ENCODE measurements at regions not wholly inside any gene's neighbourhood (a gene's known extent, or its start where the extent isn't known, plus 50 kb on each side); places are given as distances from the start of the nearest gene placed in this dataset.

DNA sequence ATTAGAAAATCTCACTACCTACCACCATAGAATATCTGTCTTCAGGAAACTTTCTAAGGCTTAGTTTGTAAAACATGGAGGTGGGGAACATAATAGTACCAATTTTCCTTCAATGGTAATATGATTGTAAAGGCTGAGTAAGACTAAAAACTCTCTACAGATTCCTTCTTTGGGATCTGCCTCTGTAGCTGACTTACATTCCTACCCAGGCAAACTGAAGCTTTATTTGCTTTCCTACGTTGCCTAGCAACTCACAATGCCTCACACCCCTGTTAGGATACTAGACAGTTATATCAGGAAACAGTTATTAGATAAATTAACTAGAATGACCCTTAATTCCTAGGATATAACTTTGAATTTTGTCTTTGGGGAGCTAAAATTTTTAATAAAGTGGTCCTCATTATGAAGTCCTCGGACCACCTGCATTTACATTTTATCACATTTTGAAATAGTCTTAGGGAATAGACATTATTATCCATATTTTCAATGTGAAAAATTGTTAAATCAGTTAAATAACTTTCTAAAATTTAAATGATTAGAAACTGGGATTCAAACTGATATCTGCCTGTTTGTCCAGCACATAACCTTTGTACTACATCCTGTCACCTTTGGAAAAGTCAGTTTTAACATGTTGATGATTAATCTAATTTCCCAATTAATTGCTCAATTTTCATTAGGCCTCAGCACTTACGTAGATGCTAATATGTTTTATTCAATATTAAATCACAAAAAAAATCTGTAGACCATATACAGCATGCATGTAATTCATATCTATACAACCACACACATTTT is 591.4 kb downstream of the RNF144B start:
- H3K4me3 Mint-ChIP-seq, result no peak overlapping the region
- H3K4me1 Mint-ChIP-seq, result no peaks in the 10 kb centered on the region
- no peak overlapping the region for H3K27ac Mint-ChIP-seq
- DNase-seq (ENCODE audit: low spot score in 2 of 2) (no peak), ATAC-seq (no peak)
- H3K9me3 Mint-ChIP-seq, result peaks cover 15% of the 10 kb centered on the region
- no peaks in the 10 kb centered on the region for H3K36me3 Mint-ChIP-seq

GRCh38 chr6:18985061-18985460 is 597.9 kb downstream of the RNF144B start:
- Mint-ChIP-seq H3K9me3 (peaks cover 8% of the 10 kb centered on the region), H3K36me3 (no peaks in the 10 kb centered on the region), H3K4me1 (no peaks in the 10 kb centered on the region), H3K4me3 (no peak overlapping the region), H3K27ac (no peak overlapping the region)
- ATAC-seq (no peak), DNase-seq (ENCODE audit: low spot score in 2 of 2) (no peak)

- Mint-ChIP-seq H3K4me1 (no peaks in the 10 kb centered on the region), H3K36me3 (no peaks in the 10 kb centered on the region), H3K9me3 (peaks cover 8% of the 10 kb centered on the region), H3K4me3 (no peak overlapping the region), H3K27ac (no peak overlapping the region)
- DNase-seq (ENCODE audit: low spot score in 2 of 2), result no peak
- no peak for ATAC-seq
These were observed 598.8 kb downstream of the RNF144B start for GRCh38 chr6:18985996-18986395.

GRCh38 chr6:18988636-18989035 is 601.5 kb downstream of the RNF144B start:
- H3K4me3 Mint-ChIP-seq, result no peak overlapping the region
- H3K9me3 Mint-ChIP-seq, result peaks cover 2% of the 10 kb centered on the region
- H3K4me1 Mint-ChIP-seq, result no peaks in the 10 kb centered on the region
- ATAC-seq (no peak), DNase-seq (ENCODE audit: low spot score in 2 of 2) (no peak)
- H3K36me3 Mint-ChIP-seq, result no peaks in the 10 kb centered on the region
- H3K27ac Mint-ChIP-seq, result no peak overlapping the region

DNA sequence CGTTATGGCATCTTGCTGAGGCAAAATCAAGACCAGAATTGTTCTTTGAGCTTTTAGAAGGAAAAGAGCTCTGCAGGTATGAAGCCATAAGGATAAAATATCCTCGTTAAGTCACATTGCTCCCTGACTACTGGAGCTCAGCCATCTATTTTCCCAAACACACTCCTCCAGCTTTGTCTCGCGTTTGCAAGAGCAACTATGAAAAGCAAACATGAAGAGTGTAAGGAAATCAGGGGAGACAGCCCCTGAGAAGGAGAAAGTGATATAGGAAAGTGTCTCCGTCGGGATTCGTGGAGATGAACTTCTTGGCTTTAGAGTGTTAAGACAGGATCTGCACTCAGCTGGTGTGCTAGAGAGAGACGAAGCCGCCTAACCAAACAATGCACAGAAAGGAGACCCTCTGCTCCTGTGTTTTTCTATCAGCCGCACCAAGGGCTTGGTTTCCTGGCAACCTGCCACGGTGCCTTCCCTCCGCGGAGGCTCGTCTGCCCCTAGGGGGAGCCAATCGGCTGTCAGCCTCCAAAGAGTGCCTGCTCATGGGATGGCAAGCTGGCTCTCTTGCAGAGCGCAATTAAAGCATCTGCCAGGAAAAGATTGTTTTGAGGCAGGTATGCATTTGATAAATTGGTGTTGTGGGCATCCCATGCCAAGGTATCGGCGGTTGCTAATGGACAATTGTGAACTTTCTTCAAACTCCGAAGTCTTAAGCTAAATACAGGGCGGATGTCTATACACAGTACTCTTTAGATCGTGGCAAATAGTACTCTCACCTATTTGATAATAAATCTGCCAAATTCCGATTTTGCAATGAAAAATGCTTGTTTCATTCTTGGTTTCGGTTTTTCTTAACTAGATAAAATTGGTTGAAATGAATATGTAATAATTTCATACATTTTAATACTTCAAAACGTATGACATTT is 603.2 kb downstream of the RNF144B start:
- Mint-ChIP-seq H3K4me3 (no peak overlapping the region), H3K36me3 (no peaks in the 10 kb centered on the region), H3K9me3 (peaks cover 2% of the 10 kb centered on the region), H3K27ac (no peak overlapping the region), H3K4me1 (no peaks in the 10 kb centered on the region)
- DNase-seq (ENCODE audit: low spot score in 2 of 2) (peak; percentile 3 to 52), ATAC-seq (peak; percentile 36)

- peaks cover 13% of the 10 kb centered on the region for H3K9me3 Mint-ChIP-seq
- H3K4me3 Mint-ChIP-seq, result no peak overlapping the region
- DNase-seq (ENCODE audit: low spot score in 2 of 2), result no peak
- no peaks in the 10 kb centered on the region for H3K4me1 Mint-ChIP-seq
- no peak overlapping the region for H3K27ac Mint-ChIP-seq
- peak; percentile 42 for ATAC-seq
- no peaks in the 10 kb centered on the region for H3K36me3 Mint-ChIP-seq
These were observed 610.3 kb downstream of the RNF144B start for GRCh38 chr6:18997375-18997826.

- H3K27ac Mint-ChIP-seq, result no peak overlapping the region
- DNase-seq (ENCODE audit: low spot score in 2 of 2), result no peak
- no peaks in the 10 kb centered on the region for H3K36me3 Mint-ChIP-seq
- H3K4me3 Mint-ChIP-seq, result no peak overlapping the region
- ATAC-seq, result no peak
- H3K4me1 Mint-ChIP-seq, result no peaks in the 10 kb centered on the region
- H3K9me3 Mint-ChIP-seq, result peaks cover 12% of the 10 kb centered on the region
These were observed 615.9 kb downstream of the RNF144B start for GRCh38 chr6:19002976-19003560.

GRCh38 chr6:19004176-19004575 is 617.0 kb downstream of the RNF144B start:
- ATAC-seq (no peak), DNase-seq (ENCODE audit: low spot score in 2 of 2) (no peak)
- Mint-ChIP-seq H3K27ac (no peak overlapping the region), H3K9me3 (peaks cover 8% of the 10 kb centered on the region), H3K36me3 (no peaks in the 10 kb centered on the region), H3K4me1 (no peaks in the 10 kb centered on the region), H3K4me3 (no peak overlapping the region)

GRCh38 chr6:19009769-19010168 is 622.6 kb downstream of the RNF144B start:
- Mint-ChIP-seq H3K9me3 (peaks cover 12% of the 10 kb centered on the region), H3K27ac (no peak overlapping the region), H3K4me3 (no peak overlapping the region), H3K36me3 (no peaks in the 10 kb centered on the region), H3K4me1 (no peaks in the 10 kb centered on the region)
- no peak for ATAC-seq
- DNase-seq (ENCODE audit: low spot score in 2 of 2), result no peak

- no peak overlapping the region for H3K4me3 Mint-ChIP-seq
- no peaks in the 10 kb centered on the region for H3K36me3 Mint-ChIP-seq
- no peak overlapping the region for H3K27ac Mint-ChIP-seq
- ATAC-seq, result no peak
- H3K9me3 Mint-ChIP-seq, result peaks cover 8% of the 10 kb centered on the region
- no peak for DNase-seq (ENCODE audit: low spot score in 2 of 2)
- H3K4me1 Mint-ChIP-seq, result no peaks in the 10 kb centered on the region
These were observed 626.0 kb downstream of the RNF144B start for GRCh38 chr6:19013026-19013705.

GRCh38 chr6:19024737-19025136 is 637.6 kb downstream of the RNF144B start:
- DNase-seq (ENCODE audit: low spot score in 2 of 2), result no peak
- no peaks in the 10 kb centered on the region for H3K36me3 Mint-ChIP-seq
- no peak for ATAC-seq
- no peak overlapping the region for H3K4me3 Mint-ChIP-seq
- no peak overlapping the region for H3K27ac Mint-ChIP-seq
- no peaks in the 10 kb centered on the region for H3K4me1 Mint-ChIP-seq
- H3K9me3 Mint-ChIP-seq, result peaks cover 8% of the 10 kb centered on the region

GRCh38 chr6:19028201-19028600 is 641.1 kb downstream of the RNF144B start:
- no peak for DNase-seq (ENCODE audit: low spot score in 2 of 2)
- H3K27ac Mint-ChIP-seq, result no peak overlapping the region
- no peaks in the 10 kb centered on the region for H3K36me3 Mint-ChIP-seq
- H3K4me1 Mint-ChIP-seq, result no peaks in the 10 kb centered on the region
- H3K9me3 Mint-ChIP-seq, result peaks cover 14% of the 10 kb centered on the region
- ATAC-seq, result no peak
- H3K4me3 Mint-ChIP-seq, result no peak overlapping the region

GRCh38 chr6:19032591-19033295 is 645.6 kb downstream of the RNF144B start:
- DNase-seq (ENCODE audit: low spot score in 2 of 2) (no peak), ATAC-seq (no peak)
- H3K4me1 Mint-ChIP-seq, result no peaks in the 10 kb centered on the region
- peaks cover 18% of the 10 kb centered on the region for H3K9me3 Mint-ChIP-seq
- H3K27ac Mint-ChIP-seq, result no peak overlapping the region
- H3K36me3 Mint-ChIP-seq, result no peaks in the 10 kb centered on the region
- H3K4me3 Mint-ChIP-seq, result no peak overlapping the region

GRCh38 chr6:19033683-19034082 is 646.5 kb downstream of the RNF144B start:
- Mint-ChIP-seq H3K36me3 (no peaks in the 10 kb centered on the region), H3K4me1 (no peaks in the 10 kb centered on the region), H3K9me3 (peaks cover 13% of the 10 kb centered on the region), H3K4me3 (no peak overlapping the region), H3K27ac (no peak overlapping the region)
- no peak for DNase-seq (ENCODE audit: low spot score in 2 of 2)
- ATAC-seq, result no peak
